OCI-LY1 (cell line): ENCODE measurements at regions not wholly inside any gene's neighbourhood (a gene's known extent, or its start where the extent isn't known, plus 50 kb on each side); places are given as distances from the start of the nearest gene placed in this dataset.

Source experiments
- H2AFZ ChIP-seq: fragments of 200-600 bp; sonication (generic), shearing (Covaris generic); 2 replicates; pipeline ENCODE4 v1.6.0; 2014; ENCODE audit warnings: antibody characterized with exemption, mild to moderate bottlenecking, low read length
- H3F3A ChIP-seq: fragments of 200-600 bp; sonication (generic), shearing (Covaris generic); 2 replicates; pipeline ENCODE4 v1.6.0; 2014; ENCODE audit warnings: mild to moderate bottlenecking, antibody characterized with exemption, low read length, moderate library complexity; ENCODE audit not compliant: insufficient read depth
- H3K27ac ChIP-seq: fragments of 200-600 bp; sonication (generic); 2 replicates; pipeline ENCODE4 v1.5.1; 2014; ENCODE audit warnings: low read length, mixed run types, mild to moderate bottlenecking, low read depth; ENCODE audit not compliant: poor library complexity, severe bottlenecking
- H3K27me3 ChIP-seq: fragments of 200-600 bp; sonication (generic); 2 replicates; pipeline ENCODE4 v1.6.0; 2014; ENCODE audit warnings: antibody characterized with exemption, mild to moderate bottlenecking, low read length, moderate library complexity; ENCODE audit not compliant: insufficient read depth
- H3K36me3 ChIP-seq: fragments of 200-600 bp; sonication (generic); 2 replicates; pipeline ENCODE4 v1.6.1; 2014; ENCODE audit warnings: mild to moderate bottlenecking, antibody characterized with exemption, low read length, moderate library complexity, mixed read lengths; ENCODE audit not compliant: insufficient read depth
- H3K4me1 ChIP-seq: fragments of 200-600 bp; sonication (generic); 2 replicates; pipeline ENCODE4 v1.5.1; 2014; ENCODE audit warnings: mild to moderate bottlenecking, low read length, moderate library complexity; ENCODE audit not compliant: insufficient read depth, severe bottlenecking
- H3K4me2 ChIP-seq: fragments of 200-600 bp; sonication (generic), shearing (Covaris generic); 2 replicates; pipeline ENCODE4 v1.6.1; 2014; ENCODE audit warnings: low read length
- H3K4me3 ChIP-seq: fragments of 200-600 bp; sonication (generic); 2 replicates; pipeline ENCODE4 v1.5.1; 2014; ENCODE audit warnings: low read length, low read depth, mild to moderate bottlenecking, mixed read lengths; ENCODE audit not compliant: poor library complexity, severe bottlenecking
- H3K79me2 ChIP-seq: fragments of 200-600 bp; shearing (Covaris generic); 2 replicates; pipeline ENCODE4 v1.6.1; 2016; ENCODE audit warnings: mixed run types, low read length, mixed read lengths; ENCODE audit not compliant: insufficient read depth
- H3K9ac ChIP-seq: fragments of 200-600 bp; sonication (generic), shearing (Covaris generic); 2 replicates; pipeline ENCODE4 v1.6.1; 2014; ENCODE audit warnings: mild to moderate bottlenecking, low read length, mixed read lengths
- H3K9me2 ChIP-seq: fragments of 200-600 bp; sonication (generic), shearing (Covaris generic); 2 replicates; pipeline ENCODE4 v1.6.1; 2014; ENCODE audit warnings: low read depth, mild to moderate bottlenecking, low read length, mixed read lengths
- H3K9me3 ChIP-seq: fragments of 200-600 bp; shearing (Covaris generic); 2 replicates; pipeline ENCODE4 v1.6.1; 2014; ENCODE audit warnings: low read length, mixed read lengths
- H4K20me1 ChIP-seq: fragments of 200-600 bp; sonication (generic), shearing (Covaris generic); 2 replicates; pipeline ENCODE4 v1.6.0; 2016; ENCODE audit warnings: mild to moderate bottlenecking, low read length; ENCODE audit not compliant: insufficient read depth
- CTCF ChIP-seq: fragments of 200-600 bp; sonication (generic), shearing (Covaris generic); IDR thresholded peaks from 2 replicates; pipeline ENCODE4 v1.5.1; 2017; ENCODE audit warnings: mild to moderate bottlenecking, antibody characterized with exemption, low read length, moderate library complexity, mixed read lengths
- EZH2 ChIP-seq: fragments of 200-600 bp; sonication (generic), shearing (Covaris generic); IDR thresholded peaks from 2 replicates; pipeline ENCODE4 v1.8.0; 2017; ENCODE audit warnings: borderline replicate concordance, mixed run types, mild to moderate bottlenecking, antibody characterized with exemption, low read length, moderate library complexity, mixed read lengths

- Histone ChIP-seq H3K27me3 (no peaks in the 10 kb centered on the region), H2AFZ (no peak overlapping the region), H3K9ac (no peak overlapping the region), H3K9me3 (no peaks in the 10 kb centered on the region), H3K4me3 (no peak overlapping the region), H3F3A (no peaks in the 10 kb centered on the region), H3K27ac (no peak overlapping the region), H3K36me3 (no peaks in the 10 kb centered on the region), H4K20me1 (no peaks in the 10 kb centered on the region), H3K79me2 (no peaks in the 10 kb centered on the region), H3K9me2 (no peaks in the 10 kb centered on the region; the same call in 1 of the 2 replicates), H3K4me2 (no peak overlapping the region), H3K4me1 (no peaks in the 10 kb centered on the region)
- TF ChIP-seq EZH2: no peak
- TF ChIP-seq CTCF: no peak
These were observed 346.8 kb upstream of the MEOX2 start for GRCh38 chr7:16033233-16033632.

GRCh38 chr7:16028636-16029035, 342.2 kb upstream of the MEOX2 start:
- Histone ChIP-seq H3F3A (no peaks in the 10 kb centered on the region), H3K4me1 (no peaks in the 10 kb centered on the region), H3K4me2 (no peak overlapping the region), H3K9ac (no peak overlapping the region), H3K36me3 (no peaks in the 10 kb centered on the region), H3K9me3 (no peaks in the 10 kb centered on the region), H3K27me3 (no peaks in the 10 kb centered on the region), H2AFZ (no peak overlapping the region), H3K4me3 (no peak overlapping the region), H3K9me2 (no peaks in the 10 kb centered on the region; the same call in 1 of the 2 replicates), H3K27ac (no peak overlapping the region), H4K20me1 (no peaks in the 10 kb centered on the region), H3K79me2 (no peaks in the 10 kb centered on the region)
- no peak for TF ChIP-seq CTCF
- no peak for TF ChIP-seq EZH2

- no peak overlapping the region for H3K4me2 ChIP-seq
- no peak overlapping the region for H2AFZ ChIP-seq
- no peak overlapping the region for H3K9ac ChIP-seq
- H3K27me3 ChIP-seq: no peaks in the 10 kb centered on the region
- no peaks in the 10 kb centered on the region; the same call in 1 of the 2 replicates for H3K9me2 ChIP-seq
- H3K4me1 ChIP-seq: no peaks in the 10 kb centered on the region
- no peak for TF ChIP-seq CTCF
- no peak for TF ChIP-seq EZH2
- no peaks in the 10 kb centered on the region for H3K79me2 ChIP-seq
- no peaks in the 10 kb centered on the region for H3K9me3 ChIP-seq
- no peak overlapping the region for H3K27ac ChIP-seq
- H3K36me3 ChIP-seq: no peaks in the 10 kb centered on the region
- no peak overlapping the region for H3K4me3 ChIP-seq
- H4K20me1 ChIP-seq: no peaks in the 10 kb centered on the region
- no peaks in the 10 kb centered on the region for H3F3A ChIP-seq
These were observed 341.6 kb upstream of the MEOX2 start for GRCh38 chr7:16028103-16028502.
